NCI-H748 (cell line): ENCODE measurements at regions not wholly inside any gene's neighbourhood (a gene's known extent, or its start where the extent isn't known, plus 50 kb on each side); places are given as distances from the start of the nearest gene placed in this dataset.

Experiments used
- DNase-seq: peaks from one replicate; lab custom pipeline; 2025; ENCODE audit not compliant: unreplicated experiment; lab: John Stamatoyannopoulos, UW

- no peak for DNase-seq
Observed at GRCh38 chr4:63644396-63644795, 764.9 kb downstream of the TECRL start.

GRCh38 chr4:63637270-63637669 lies 772.0 kb downstream of the TECRL start:
- no peak for DNase-seq

- no peak for DNase-seq
Observed at GRCh38 chr4:63632858-63633257, 776.4 kb downstream of the TECRL start.

- DNase-seq, result peak; percentile 91
Observed at GRCh38 chr4:63620271-63620670, 789.0 kb downstream of the TECRL start.

GRCh38 chr4:63619771-63620170 lies 789.5 kb downstream of the TECRL start:
- peak; percentile 6 for DNase-seq

GRCh38 chr4:63618883-63619718 lies 790.1 kb downstream of the TECRL start:
- peak; percentile 14 for DNase-seq

GRCh38 chr4:63607169-63607872 lies 801.9 kb downstream of the TECRL start:
- peak; percentile 65 for DNase-seq

GRCh38 chr4:63589796-63590195 lies 819.5 kb downstream of the TECRL start:
- peak; percentile 10 for DNase-seq

GRCh38 chr4:63583561-63583960 lies 825.7 kb downstream of the TECRL start:
- no peak for DNase-seq

- no peak for DNase-seq
Observed at GRCh38 chr4:63583007-63583406, 826.2 kb downstream of the TECRL start.

GRCh38 chr4:63580796-63581475 lies 828.3 kb downstream of the TECRL start:
- DNase-seq, result no peak

- peak; percentile 7 for DNase-seq
Observed at GRCh38 chr4:63578383-63578782, 830.9 kb downstream of the TECRL start.

- no peak for DNase-seq
Observed at GRCh38 chr4:63566658-63567057, 842.6 kb downstream of the TECRL start.

- DNase-seq, result peak; percentile 31
Observed at GRCh38 chr4:63563288-63564014, 845.8 kb downstream of the TECRL start.

- no peak for DNase-seq
Observed at GRCh38 chr4:63558709-63559108, 850.5 kb downstream of the TECRL start.

GRCh38 chr4:63556332-63556731 lies 852.9 kb downstream of the TECRL start:
- DNase-seq, result peak; percentile 3

- DNase-seq, result no peak
Observed at GRCh38 chr4:63553123-63553522, 856.1 kb downstream of the TECRL start.

GRCh38 chr4:63541828-63542227 lies 867.4 kb downstream of the TECRL start:
- DNase-seq, result no peak

GRCh38 chr4:63529581-63530337 lies 879.5 kb downstream of the TECRL start:
- DNase-seq, result no peak

- DNase-seq, result no peak
Observed at GRCh38 chr4:63528256-63528991, 880.8 kb downstream of the TECRL start.
